HFF-Myc (cell line): ENCODE measurements at regions not wholly inside any gene's neighbourhood (a gene's known extent, or its start where the extent isn't known, plus 50 kb on each side); places are given as distances from the start of the nearest gene placed in this dataset.

Experiments
- DNase-seq: peaks from one replicate; pipeline ENCODE4 v3.0.0-alpha.2; 2011; ENCODE audit warnings: low read depth; ENCODE audit errors: extremely low read depth
- H3K4me3 ChIP-seq: replicated peaks from 2 replicates; pipeline ENCODE4 v1.5.1; 2011; ENCODE audit warnings: low read depth, mild to moderate bottlenecking, control low read depth, low read length
- TF ChIP-seq, protein P1 (sequence below): IDR thresholded peaks from 2 replicates; pipeline ENCODE4 v1.5.1; 2012; ENCODE audit warnings: mild to moderate bottlenecking, low read depth, low read length, control low read depth; ENCODE audit errors: missing control alignments

DNA sequence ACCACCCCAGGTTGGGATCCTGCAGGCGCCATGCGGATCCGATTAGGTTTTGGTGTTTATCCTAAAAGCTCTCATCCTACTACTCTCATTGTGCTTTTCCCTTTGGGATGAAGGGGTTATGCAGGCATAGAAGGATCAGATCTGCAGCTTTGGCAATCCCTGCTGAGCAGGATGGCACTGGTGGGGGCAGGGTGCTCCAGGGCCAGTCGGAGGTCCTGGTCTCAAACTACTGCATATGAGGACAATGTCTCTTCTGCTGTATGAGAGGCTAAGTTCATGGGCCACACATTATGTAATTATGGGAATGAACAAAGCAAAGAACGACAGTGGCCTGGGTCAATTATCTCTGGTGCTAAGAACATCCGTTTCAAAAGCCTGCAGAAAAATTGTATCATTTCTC is 334.2 kb downstream of the IRX1 start:
- H3K4me3 ChIP-seq, result no peak overlapping the region
- TF ChIP-seq, protein P1, sequence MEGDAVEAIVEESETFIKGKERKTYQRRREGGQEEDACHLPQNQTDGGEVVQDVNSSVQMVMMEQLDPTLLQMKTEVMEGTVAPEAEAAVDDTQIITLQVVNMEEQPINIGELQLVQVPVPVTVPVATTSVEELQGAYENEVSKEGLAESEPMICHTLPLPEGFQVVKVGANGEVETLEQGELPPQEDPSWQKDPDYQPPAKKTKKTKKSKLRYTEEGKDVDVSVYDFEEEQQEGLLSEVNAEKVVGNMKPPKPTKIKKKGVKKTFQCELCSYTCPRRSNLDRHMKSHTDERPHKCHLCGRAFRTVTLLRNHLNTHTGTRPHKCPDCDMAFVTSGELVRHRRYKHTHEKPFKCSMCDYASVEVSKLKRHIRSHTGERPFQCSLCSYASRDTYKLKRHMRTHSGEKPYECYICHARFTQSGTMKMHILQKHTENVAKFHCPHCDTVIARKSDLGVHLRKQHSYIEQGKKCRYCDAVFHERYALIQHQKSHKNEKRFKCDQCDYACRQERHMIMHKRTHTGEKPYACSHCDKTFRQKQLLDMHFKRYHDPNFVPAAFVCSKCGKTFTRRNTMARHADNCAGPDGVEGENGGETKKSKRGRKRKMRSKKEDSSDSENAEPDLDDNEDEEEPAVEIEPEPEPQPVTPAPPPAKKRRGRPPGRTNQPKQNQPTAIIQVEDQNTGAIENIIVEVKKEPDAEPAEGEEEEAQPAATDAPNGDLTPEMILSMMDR, result no peak

DNA sequence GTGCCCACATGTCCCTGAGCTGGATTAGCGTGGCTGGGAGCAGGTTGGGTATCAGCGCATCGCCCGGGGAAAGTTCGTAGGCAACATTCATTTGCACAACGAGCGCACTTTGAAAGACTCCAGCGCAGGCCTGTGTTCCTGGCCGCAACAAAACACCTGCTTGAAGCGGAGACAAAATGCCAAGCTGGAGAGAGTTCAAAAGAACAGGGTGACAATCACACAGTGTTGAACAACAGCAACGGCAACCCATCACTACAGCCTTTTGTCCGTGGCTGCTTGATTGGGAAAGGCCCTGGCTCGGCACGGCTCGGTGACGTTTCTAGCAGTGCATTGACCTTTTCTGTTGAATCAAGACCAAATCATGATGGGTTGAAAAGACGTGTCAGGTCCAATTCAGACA is 336.3 kb downstream of the IRX1 start:
- TF ChIP-seq, protein P1, result no peak
- no peak overlapping the region for H3K4me3 ChIP-seq
- no peak for DNase-seq

More for the DNA sequence above, 334.2 kb downstream of the IRX1 start:
- no peak for DNase-seq

DNA sequence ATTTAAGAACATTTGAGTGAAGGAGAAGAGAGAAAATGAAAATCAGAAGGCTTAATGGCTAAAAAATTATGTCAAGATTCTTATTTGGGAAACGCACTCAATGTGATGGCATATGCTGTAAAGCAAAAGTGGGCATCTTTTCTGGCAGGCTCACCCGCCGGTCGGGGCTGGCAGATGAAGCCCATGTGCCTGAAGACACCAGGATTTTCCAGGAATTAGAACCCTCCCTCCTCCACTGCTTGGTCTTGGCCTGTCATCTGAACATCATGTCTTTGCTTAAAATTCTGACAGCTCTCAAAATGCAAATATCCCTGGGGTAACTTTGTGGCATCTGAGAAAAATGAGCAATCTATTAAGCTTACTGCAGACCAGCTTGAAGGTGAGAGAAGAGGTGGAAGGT is 337.9 kb downstream of the IRX1 start:
- no peak for DNase-seq

DNA sequence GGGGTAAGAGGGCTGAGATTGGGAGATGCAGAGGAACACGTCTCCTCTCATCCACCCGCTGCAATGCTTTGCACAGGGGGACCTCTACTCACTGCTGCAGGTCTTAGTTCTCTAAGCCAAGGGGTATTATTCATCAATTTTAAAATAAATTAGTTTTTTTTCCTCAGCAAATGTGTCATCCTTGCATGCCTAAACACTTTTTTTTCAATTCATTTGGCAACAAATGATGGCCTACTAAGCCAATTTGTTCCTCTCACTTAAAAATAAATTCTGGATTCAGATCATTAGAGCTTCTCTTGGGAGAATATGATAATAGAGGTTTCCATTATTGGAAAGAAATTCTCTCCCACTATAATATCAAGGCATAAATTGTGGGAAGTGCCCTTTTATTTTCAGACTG is 338.3 kb downstream of the IRX1 start:
- TF ChIP-seq, protein P1, result no peak
- DNase-seq, result no peak
- H3K4me3 ChIP-seq, result no peak overlapping the region

More for the DNA sequence above, 337.9 kb downstream of the IRX1 start:
- H3K4me3 ChIP-seq, result no peak overlapping the region
- TF ChIP-seq, protein P1, result no peak

DNA sequence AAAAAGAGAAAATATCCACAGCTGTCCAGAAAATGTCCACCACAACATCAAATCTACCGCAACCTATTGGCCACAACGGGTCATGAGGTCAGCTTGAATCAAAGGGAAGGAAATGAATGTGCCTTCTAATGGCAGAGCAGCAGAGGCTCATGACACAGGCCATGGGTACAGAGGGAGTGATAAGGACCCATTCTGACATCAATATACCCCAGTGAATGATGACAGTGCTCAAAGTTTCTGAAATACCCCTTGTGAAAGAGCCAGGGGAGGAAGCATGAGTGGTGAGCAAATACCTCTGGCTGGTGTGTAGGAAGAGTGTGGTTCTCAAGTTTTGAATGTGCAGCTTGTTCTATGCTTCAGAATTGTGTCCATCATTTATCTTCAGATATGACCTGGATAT is 348.2 kb downstream of the IRX1 start:
- no peak for DNase-seq
- no peak overlapping the region for H3K4me3 ChIP-seq
- TF ChIP-seq, protein P1, result no peak

DNA sequence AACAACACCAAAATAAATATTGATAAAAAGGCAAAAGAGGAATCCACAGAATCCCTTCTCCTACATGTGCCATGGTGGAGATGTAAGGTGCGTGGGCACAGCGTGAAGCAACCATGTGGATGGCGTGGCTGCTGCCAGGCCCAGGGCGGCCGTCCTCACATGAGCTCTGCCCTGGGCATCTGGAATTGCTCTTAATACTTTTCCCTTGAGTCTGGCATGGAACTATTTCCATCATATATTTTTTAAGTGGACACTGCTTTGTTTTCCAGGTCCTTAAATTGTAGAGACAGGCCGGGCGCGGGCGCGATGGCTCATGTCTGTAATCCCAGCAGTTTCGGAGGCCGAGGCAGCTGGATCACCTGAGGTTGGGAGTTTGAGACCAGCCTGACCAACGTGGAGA is 349.3 kb downstream of the IRX1 start:
- H3K4me3 ChIP-seq, result no peak overlapping the region
- no peak for DNase-seq
- TF ChIP-seq, protein P1, result no peak

DNA sequence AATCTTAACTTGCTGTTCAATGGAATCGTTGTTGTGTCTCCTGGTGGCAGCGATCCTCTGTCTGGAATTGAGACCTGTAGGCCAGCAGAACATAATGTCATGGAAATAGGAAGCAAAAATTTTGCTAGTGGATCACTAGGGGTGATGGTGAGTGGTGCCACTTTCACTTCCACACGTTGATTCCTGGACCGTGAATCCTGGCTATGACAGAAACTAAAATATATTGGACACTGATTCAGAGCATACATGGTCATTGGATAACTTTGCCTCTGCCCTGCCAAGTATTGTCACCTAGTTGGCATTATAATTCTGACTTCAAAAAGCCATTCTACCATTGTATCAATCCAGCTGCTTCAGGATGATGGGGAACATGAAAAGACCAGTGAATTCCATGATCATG is 353.2 kb downstream of the IRX1 start:
- TF ChIP-seq, protein P1, result no peak
- no peak overlapping the region for H3K4me3 ChIP-seq
- DNase-seq, result no peak
